Esophagus muscularis mucosa (tissue), 4 donors: ENCODE measurements at regions not wholly inside any gene's neighbourhood (a gene's known extent, or its start where the extent isn't known, plus 50 kb on each side); places are given as distances from the start of the nearest gene placed in this dataset.

ENCODE experiments used
- CTCF ChIP-seq, 3 experiments: fragments of 200-600 bp in 2 of 3; fragments of 450-650 bp in 1 of 3; sonication (generic) in 2 of 3; IDR thresholded peaks; one replicate each; pipeline ENCODE4 v1.5.1; 2017 to 2019; ENCODE audit warnings: antibody characterized with exemption in 3 of 3, mild to moderate bottlenecking in 2 of 3, moderate library complexity in 1 of 3
- EP300 ChIP-seq: sonication (generic); formaldehyde crosslinking; IDR thresholded peaks from one replicate; pipeline ENCODE4 v1.6.1; 2017; ENCODE audit warnings: antibody characterized with exemption
- POLR2A ChIP-seq: fragments of 450-650 bp; IDR thresholded peaks from one replicate; pipeline ENCODE4 v1.6.1; 2017; ENCODE audit warnings: antibody characterized with exemption, moderate library complexity, mild to moderate bottlenecking, low read depth

DNA sequence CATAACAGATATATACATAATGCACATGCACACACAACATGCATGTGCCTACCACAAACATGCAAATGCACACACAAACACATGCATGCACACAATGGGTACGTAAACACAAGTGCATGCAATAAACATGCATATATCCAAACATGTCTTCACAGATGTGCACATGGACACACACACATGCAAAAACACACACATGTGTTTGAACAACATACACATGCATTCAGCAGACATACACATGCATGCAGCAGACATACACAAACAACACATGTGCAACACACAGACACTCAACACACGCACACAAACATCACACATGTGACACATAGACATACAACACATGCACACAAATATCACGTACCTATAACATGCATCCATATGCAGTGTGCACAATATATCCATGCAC, 74.2 kb downstream of the KLF6 start:
- TF ChIP-seq CTCF (IDR thresholded peaks at IDR 0.05) (no peak), POLR2A (no peak), EP300 (no peak)
